Posterior cingulate gyrus (tissue), 11 donors: ENCODE measurements at regions not wholly inside any gene's neighbourhood (a gene's known extent, or its start where the extent isn't known, plus 50 kb on each side); places are given as distances from the start of the nearest gene placed in this dataset.

Experiments
- DNase-seq, 10 donors: peaks; one replicate each; pipeline versions ENCODE4 v3.0.0 to v3.0.0-alpha.2; 2020 to 2021; ENCODE audit warnings: mixed read lengths in 3 of 10
- intact Hi-C: fragments of 100-400 bp; cut with DNase I; formaldehyde crosslinking; loops from one replicate; pipeline ENCODE4 v1.15.1; 2023

DNA sequence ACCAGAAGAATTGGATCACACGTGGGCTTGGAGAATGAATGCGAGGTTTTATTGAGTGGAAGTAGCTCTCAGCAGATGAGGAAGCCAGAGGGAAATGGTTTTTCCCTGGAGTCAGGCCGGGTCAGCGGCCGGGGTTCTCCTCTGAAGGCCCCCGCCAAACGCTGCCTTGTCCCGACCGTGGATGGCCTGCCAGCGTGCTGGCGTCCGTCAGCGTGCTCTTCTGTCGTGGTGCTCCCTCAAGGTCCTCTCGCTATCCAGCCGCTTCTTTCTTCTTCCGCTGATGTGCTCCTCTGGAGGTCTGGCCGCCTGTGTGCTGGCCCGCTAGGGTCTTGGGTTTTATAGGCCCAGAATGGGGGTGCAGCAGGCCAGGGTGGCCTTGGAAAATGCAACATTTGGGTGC is 632.2 kb downstream of the TRAM1L1 start:
- DNase-seq = peak in 3 of 10 donors; percentile 33 to 70 (median 39)
- intact Hi-C loops = no loop called here

DNA sequence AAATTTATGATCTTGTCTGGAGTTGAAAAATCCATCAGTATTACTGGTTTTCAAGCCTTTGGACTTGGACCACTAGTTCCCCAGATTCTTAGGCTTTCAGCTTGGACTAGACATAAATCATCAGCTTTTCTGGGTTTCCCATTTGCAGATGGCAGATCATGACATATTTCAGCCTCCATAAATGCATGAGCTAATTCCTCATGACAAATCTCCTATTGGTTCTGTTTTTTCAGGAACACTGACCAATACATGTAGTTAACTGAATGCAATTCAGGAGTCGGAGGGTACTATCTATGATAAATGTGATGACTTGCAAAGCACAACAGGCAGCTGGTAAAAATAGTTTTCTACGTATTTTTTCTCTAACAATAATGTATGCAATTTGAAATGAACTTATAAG is 635.6 kb downstream of the TRAM1L1 start:
- intact Hi-C loops = no loop called here
- no peak for DNase-seq

DNA sequence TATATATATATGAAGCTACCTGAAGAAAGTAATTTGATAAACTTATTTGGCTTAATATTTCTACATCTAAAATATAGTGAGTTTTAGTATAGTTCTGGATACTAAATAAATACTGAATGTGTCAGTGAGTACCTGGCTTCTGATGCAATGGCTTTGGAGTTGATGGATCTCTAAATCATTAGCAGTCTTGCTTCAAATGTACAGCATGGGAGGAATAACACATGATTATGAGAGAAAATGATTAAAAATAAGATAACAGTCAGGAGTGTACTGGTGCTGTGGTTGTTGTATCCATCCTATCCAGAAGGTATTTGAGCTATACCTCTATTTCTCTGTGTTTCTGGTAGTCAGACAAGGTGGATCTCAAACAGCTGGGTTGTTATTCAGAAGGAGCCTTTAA is 641.3 kb downstream of the TRAM1L1 start:
- DNase-seq = no peak

DNA sequence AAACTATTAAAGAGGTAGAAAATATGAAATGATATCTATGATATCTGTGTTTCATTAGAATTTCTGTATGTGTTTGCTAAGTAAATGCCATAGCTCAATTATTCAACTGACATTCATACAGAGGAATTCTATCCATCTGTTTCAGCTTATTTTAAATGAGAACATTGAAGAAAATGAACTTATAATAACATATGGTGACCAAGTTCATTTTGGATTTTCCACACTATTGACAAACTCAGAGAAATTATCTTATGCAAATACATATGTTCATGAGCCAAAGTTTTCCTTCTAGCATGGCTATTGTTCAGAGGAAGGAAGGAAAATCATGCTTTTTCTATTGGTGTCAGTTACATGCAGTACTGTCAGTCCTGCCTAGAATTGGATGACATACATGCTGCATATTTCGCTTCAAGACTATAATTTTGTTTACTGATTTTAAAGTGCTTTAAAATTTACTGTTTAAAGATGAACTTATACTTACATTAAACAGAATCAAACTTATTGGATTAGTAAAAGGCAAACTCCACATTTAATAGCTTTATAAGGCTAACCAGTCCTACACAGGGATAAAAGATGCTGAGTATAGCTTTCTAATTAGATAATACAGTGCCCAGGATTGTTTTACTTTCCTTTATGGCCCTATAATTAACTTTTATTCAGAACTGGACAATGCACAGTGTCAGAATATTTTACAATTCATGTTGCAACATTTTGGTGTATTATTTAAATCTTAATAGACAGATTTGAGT is 646.2 kb downstream of the TRAM1L1 start:
- intact Hi-C loops = no loop called here
- no peak for DNase-seq

More for the DNA sequence above, 641.3 kb downstream of the TRAM1L1 start:
- intact Hi-C loops = no loop called here

DNA sequence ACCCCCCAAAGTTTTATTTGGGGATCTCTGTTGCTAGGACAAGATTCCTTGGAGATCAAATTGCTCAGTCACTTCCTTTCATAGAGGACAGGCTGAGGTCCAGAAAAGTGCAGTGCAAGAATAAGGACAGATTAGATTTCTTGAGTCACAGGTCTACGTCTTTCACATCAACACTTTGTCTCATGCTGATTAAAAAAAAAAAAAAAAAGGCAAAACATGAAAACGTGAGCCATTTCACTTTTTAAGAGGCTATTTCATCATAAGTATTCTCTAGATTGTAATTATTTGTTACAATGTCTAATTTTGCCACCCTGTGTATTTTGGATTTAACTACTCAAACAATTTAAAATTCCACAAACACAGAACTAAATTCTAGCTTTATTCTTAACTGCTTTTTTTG is 647.0 kb downstream of the TRAM1L1 start:
- no peak for DNase-seq
- intact Hi-C loops = no loop called here

DNA sequence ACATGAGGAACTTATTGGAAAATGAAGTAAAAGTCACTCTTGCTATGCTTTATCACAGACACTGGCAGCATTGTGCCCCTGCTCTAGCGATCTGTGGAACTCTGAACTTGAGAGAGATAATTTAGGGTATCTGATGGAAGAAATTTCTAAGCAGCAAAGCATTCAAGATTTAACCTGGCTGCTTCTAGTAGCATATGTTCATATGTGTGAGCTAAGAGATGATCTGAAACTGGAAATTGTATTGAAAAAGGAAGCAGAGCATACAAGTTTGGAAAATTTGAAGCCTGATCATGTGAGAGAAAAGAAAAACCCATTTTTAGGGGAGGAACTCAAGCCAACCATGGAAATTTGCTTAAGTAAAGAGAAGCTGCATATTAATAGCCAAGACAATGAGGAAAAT is 657.7 kb downstream of the TRAM1L1 start:
- intact Hi-C loops = no loop called here
- no peak for DNase-seq

DNA sequence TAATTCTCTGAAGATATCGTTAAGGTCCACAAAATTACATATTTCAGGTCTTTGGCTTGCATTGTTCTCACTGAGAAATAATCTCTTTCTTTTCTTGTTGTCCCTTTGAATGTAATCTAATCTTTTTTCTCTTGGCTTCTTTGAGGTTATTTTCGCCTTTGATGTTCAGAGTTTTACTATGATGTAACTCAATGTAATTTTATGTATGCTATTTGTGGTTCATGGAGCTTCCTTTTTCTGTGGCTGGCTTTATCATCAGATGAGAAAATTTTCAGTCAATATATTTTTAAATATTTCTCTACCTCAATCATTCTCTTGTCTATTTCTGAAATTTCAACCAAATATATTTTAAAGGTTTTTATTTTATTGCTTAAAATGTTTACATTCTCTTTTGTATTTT is 672.2 kb downstream of the TRAM1L1 start:
- DNase-seq = no peak
- intact Hi-C loops = no loop called here

DNA sequence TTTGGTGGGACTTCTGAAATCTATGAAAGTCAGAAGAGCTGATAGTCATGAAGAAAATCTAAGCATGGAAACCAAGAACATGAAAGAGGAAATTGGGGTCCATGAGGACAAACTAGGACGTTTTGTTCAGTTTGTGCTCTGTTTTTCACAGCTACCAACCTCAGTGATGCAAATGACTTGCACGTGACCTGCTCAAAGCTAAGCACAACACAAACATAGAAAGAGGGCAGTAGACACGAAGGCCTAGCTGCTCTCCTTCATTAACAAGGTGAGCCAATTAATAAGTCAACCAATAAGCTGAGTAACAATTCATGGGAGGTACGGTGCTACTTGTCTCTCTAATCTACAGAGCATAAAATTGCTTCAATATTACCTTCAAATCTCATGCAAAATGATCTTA is 684.1 kb downstream of the TRAM1L1 start:
- intact Hi-C loops = no loop called here
- DNase-seq = no peak

DNA sequence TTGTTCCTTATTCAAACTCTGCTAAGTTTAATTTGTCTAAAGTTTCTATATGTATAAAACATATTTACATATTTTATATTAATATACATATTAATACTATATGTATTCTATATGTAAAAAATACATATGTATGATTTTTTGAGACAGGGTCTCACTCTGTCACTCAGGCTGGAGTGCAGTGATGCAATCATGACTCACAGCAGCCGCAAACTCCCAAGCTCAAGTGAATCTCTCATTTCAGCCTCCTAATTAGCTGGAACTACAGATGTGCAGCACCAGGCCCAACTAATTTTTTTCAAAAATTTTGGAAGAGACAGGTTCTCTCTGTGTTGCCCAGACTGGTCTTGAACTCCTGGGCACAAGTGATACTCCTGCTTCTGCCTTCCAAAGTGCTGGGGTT is 684.9 kb downstream of the TRAM1L1 start:
- intact Hi-C loops = no loop called here

DNA sequence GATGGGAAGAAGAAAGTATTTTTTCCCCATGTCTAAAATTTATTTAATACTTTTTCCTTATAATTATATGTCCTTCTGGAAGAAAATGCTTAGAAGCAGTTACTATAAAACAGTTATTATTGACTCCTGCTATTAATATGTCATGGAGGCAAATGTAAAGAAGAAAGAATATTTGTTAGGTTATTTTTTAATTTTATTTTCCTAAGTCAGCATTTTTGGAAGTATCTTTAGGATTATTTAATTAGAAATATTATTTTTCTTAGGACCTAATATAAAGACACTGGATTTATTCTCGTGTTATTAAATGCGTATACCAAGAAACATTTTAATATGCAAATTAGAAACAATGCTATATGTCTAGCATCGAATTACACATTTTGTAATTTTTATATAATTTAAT is 687.7 kb downstream of the TRAM1L1 start:
- no peak for DNase-seq
- intact Hi-C loops = no loop called here

More for the DNA sequence above, 684.9 kb downstream of the TRAM1L1 start:
- DNase-seq = no peak

DNA sequence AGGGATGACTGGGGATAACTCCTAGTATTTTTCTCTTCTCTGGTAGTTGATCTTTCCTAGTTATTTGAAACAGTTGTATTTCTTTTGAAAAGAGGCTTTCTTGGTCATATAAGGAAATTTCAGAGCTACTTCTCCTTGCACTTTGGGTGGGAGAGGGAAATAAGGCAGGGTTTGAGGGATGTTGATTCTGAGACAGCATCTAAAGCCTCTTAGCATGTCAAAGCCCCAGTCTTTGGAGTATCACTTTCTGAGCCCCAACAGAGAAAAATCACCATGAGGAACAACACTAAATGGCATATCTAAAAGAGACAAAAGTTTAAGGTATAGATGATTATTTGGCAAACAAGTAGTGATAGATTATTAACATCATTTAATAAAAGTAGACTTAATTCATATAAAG is 688.1 kb downstream of the TRAM1L1 start:
- DNase-seq = no peak

DNA sequence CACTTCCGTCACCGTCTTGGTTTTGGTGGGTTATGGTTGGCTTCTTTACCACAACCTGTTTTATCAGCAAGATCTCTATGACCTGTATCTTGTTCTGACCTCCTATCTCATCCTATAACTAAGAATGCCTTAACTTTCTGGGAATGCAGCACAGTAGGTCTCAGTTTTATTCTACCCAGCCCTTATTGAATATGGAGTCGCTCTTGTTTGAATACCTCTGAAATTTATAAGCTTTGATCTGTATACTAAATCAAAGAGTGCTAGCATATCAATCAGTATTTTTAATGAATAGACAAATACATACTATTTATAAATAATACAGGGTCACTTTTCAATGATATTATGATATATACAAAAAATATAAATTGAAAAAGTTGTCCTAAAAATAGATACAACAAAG is 690.0 kb downstream of the TRAM1L1 start:
- DNase-seq = no peak
- intact Hi-C loops = no loop called here

More for the DNA sequence above, 688.1 kb downstream of the TRAM1L1 start:
- intact Hi-C loops = no loop called here

DNA sequence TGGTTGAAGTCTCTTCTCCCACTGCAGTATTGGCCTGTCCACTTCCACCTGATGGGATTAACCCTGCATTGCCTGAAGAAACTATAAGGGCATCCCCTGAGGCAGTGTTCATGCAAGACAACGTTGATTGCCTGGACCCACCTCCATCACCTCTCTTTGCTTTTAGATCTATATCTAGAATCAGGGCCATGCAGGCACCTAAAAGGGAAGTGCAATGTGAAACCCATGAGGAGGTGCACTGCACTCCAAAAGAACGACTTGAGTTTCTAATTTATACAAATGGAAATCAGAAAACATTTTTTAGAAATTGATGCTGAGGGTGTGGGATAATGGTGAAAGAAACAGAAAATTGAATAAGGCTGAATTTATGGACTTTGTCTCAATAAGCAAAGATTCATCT is 694.4 kb downstream of the TRAM1L1 start:
- intact Hi-C loops = no loop called here
- no peak for DNase-seq

DNA sequence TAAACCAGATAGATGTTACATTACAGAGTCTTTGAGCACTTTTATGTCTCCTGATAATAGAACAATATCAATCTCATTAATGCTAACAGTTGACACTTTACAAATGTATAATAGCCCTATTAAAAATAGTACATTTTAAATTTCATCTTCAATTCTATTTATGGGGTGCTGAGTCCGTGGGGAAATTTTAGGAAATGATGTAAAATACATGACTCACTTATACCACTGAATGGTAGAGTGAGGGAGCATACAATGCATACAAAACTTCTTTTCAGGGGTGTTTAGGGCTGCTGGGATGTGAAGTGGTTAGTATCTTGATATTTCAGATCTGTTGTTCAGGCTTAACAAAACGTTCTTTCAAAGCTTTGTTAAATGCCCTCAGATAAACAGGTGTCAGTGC is 696.2 kb downstream of the TRAM1L1 start:
- no peak for DNase-seq
- intact Hi-C loops = no loop called here

DNA sequence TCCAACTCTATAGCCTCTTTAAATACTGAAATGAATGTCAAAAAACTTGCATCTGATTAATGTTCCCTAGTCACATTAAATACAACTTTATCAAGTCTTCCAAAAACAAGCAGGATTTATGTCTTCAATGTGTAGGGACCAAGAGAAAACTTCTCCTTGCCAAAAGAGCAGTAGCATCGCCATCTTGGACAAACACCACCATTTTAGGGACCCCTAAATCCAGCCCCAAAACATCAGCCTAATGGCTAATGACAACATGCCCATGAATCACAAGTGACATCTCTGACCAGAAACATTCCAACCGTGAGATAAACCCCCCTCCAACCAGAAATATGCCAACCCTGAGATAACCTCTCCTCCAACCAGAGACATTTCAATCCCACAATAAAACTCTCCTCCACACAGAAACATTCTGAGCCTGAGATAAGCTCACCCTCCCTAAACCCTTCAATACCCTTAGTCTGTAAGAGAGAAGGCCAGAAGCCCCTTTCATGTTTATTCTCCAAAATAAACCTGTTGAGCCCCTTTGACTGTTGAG is 697.4 kb downstream of the TRAM1L1 start:
- intact Hi-C loops = no loop called here
- DNase-seq = no peak

DNA sequence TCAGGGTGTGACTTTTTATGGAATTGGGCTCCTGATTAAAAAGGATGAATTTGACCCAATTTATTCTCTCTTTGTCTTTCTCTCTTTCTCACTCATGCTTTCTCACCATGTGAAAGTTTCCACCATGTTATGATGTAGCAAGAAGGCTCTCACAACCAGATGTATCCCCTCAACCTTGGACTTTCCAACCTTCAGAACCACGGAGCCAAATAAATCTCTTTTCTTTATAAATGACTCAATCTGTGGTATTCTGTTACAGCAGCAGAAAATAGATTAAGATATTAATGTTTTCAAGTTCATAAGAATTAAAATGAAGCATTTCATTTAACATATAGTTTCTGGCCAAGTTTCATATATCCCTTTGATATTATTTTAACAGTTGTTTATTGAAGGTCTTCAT is 698.5 kb downstream of the TRAM1L1 start:
- DNase-seq = no peak
- intact Hi-C loops = no loop called here

DNA sequence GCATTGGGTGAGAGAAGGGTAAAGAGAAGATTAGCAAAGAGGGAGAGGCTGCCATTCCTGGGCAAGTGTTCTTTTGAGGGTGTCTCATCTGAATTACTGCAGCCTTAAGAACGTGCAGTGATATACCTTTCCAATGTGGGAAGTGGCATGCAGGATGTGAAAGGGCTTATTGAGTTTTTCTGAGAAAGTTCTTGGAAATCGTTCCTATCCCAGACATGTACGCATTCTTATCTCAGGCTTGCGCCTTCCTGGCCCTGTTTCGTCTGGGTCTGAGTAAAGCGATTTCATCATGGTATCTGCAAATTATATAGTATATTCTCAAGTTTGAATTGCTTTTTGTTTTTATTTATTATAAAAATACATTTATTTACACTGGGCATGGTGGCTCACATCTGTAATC is 699.8 kb downstream of the TRAM1L1 start:
- DNase-seq = no peak
- intact Hi-C loops = no loop called here

DNA sequence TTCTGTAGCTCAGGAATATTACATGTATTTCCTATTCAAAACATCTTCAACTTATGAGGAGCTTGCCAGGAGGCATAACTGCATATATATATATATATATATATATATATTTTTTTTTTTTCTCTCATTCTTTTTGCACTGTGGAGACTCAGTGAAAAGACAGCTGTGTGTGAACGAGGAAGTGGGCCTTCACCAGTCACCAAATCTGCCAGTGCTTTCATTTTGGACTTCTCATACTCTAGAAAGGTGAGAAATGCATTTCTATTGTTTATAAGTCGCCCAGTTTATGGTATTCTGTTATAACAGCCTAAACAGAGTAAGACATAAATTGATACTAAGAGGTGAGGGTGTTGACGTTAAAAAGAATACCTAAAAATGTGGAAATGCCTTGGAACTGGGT is 710.6 kb downstream of the TRAM1L1 start:
- no peak for DNase-seq
- intact Hi-C loops = no loop called here

DNA sequence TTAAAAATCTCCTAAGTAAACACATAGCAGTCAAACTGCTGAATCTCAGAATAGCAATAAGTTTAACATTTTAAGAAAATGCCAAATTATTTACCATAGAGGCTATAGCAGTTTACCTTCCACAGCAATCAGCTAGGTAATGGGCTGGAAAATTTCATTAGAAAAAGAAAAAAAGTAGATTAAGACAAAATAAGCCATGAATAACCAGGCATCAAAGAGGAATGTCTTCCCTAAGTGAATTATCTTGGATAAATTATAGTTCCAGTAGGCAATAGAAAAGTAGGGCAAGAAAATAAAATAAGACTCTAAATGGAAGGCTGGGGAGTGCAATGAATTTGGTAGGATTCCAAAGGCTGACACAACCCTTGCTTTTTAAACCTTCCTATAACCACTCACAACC is 722.8 kb downstream of the TRAM1L1 start:
- no peak for DNase-seq
- intact Hi-C loops = no loop called here

DNA sequence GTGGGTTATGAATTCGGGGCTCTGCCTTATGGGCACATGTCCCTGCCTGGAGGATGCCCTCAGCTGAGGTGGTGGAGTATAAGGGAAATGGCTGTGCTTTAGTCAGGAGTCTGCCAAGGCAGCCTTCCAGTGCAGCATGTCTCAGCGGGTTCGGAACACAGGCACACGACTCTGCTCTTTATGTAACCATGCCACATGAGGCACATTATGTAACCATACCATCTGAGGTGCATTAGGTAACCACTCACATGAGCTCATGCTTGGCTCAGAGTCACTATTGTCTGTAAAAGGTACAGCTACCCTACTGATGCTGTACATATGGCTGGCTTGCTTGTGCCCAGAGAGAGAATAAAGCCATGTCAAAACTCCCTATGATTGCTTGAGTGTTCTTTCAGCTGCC is 723.6 kb downstream of the TRAM1L1 start:
- intact Hi-C loops = no loop called here
- DNase-seq = no peak

DNA sequence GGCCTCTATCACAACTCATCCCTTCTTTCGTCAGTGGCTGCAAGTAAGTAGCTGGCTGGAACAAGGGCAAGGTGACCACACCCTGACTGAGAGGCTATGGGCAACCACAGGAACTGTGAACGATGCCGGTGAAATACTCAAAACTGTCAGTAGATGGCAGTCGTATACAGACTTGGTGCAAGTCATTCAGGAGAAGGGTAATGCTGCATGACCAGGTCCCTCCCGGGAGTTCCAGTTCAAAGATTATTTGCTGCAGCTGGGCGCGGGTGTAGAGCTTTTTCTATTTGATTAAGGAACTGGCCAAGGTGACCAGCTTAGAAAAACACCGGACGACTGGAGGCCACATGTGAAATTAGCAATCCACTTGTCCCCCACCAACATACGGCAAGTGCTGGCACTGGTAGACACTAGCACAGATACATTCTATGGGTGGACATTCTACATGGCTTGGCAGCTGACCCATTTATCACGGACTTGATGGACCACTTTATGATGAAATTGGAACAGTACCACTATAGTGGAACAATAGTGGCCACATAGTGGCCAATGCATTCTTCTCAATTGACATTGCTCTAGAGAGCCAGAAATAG is 726.6 kb downstream of the TRAM1L1 start:
- peak in 1 of 10 donors; percentile 18 for DNase-seq
- intact Hi-C loops = no loop called here

DNA sequence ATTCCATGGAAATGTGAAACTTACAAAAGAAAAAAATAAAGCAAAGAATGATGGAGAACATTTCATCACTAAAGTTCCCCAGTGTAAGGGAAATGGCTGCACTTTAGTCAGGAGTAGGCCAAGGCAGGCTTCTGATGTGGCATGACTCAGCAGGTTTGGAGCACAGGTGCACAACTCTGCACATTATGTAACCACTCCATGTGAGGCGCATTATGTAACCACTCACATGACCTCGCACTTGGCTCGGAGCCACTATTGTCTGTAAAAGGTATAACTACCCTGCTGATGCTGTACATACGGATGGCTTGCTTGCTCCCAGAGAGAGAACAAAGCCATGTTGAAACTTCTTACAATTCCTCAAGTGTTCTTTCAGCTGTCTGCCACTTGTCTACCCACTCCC is 727.6 kb downstream of the TRAM1L1 start:
- DNase-seq = no peak
- intact Hi-C loops = no loop called here
